HPDE6-E6E7 (cell line): ENCODE measurements at regions not wholly inside any gene's neighbourhood (a gene's known extent, or its start where the extent isn't known, plus 50 kb on each side); places are given as distances from the start of the nearest gene placed in this dataset.

Experiments used
- DNase-seq: peaks from one replicate; pipeline ENCODE4 v3.0.0; 2011; ENCODE audit warnings: missing footprints; ENCODE audit errors: extremely low spot score

GRCh38 chr10:78617115-78617514 lies 451.7 kb upstream of the ZMIZ1 start:
- DNase-seq, result no peak

- no peak for DNase-seq
Measured at GRCh38 chr10:78617631-78618030, 451.1 kb upstream of the ZMIZ1 start.

GRCh38 chr10:78618050-78618449 lies 450.7 kb upstream of the ZMIZ1 start:
- no peak for DNase-seq

GRCh38 chr10:78619115-78619851 lies 449.5 kb upstream of the ZMIZ1 start:
- DNase-seq, result no peak

- no peak for DNase-seq
Measured at GRCh38 chr10:78619896-78620295, 448.9 kb upstream of the ZMIZ1 start.

GRCh38 chr10:78620985-78621799 lies 447.6 kb upstream of the ZMIZ1 start:
- DNase-seq, result no peak

- peak; percentile 19 for DNase-seq
Measured at GRCh38 chr10:78623578-78624215, 445.1 kb upstream of the ZMIZ1 start.

- no peak for DNase-seq
Measured at GRCh38 chr10:78624791-78625190, 444.0 kb upstream of the ZMIZ1 start.

GRCh38 chr10:78626471-78626870 lies 442.3 kb upstream of the ZMIZ1 start:
- DNase-seq, result no peak

- DNase-seq, result no peak
Measured at GRCh38 chr10:78627254-78627795, 441.4 kb upstream of the ZMIZ1 start.

- no peak for DNase-seq
Measured at GRCh38 chr10:78628976-78629375, 439.8 kb upstream of the ZMIZ1 start.

GRCh38 chr10:78629773-78630172 lies 439.0 kb upstream of the ZMIZ1 start:
- DNase-seq, result no peak

GRCh38 chr10:78630944-78631838 lies 437.6 kb upstream of the ZMIZ1 start:
- DNase-seq, result no peak

- no peak for DNase-seq
Measured at GRCh38 chr10:78634389-78634815, 434.4 kb upstream of the ZMIZ1 start.

GRCh38 chr10:78634835-78635234 lies 433.9 kb upstream of the ZMIZ1 start:
- no peak for DNase-seq

GRCh38 chr10:78639629-78640028 lies 429.1 kb upstream of the ZMIZ1 start:
- no peak for DNase-seq

- no peak for DNase-seq
Measured at GRCh38 chr10:78640796-78641636, 427.8 kb upstream of the ZMIZ1 start.

- DNase-seq, result no peak
Measured at GRCh38 chr10:78641693-78642092, 427.1 kb upstream of the ZMIZ1 start.

GRCh38 chr10:78642269-78642816 lies 426.4 kb upstream of the ZMIZ1 start:
- DNase-seq, result no peak

GRCh38 chr10:78643513-78643912 lies 425.3 kb upstream of the ZMIZ1 start:
- no peak for DNase-seq
